Suprapubic skin (tissue), 4 donors: ENCODE measurements at regions not wholly inside any gene's neighbourhood (a gene's known extent, or its start where the extent isn't known, plus 50 kb on each side); places are given as distances from the start of the nearest gene placed in this dataset.

Experiments used
- EP300 ChIP-seq: sonication (generic); formaldehyde crosslinking; IDR thresholded peaks from one replicate; pipeline ENCODE4 v1.6.1; 2017; ENCODE audit warnings: antibody characterized with exemption
- POLR2A ChIP-seq, 2 donors: fragments of 450-650 bp; IDR thresholded peaks; one replicate each; pipeline ENCODE4 v1.6.1; 2017; ENCODE audit warnings: antibody characterized with exemption in 2 of 2, mild to moderate bottlenecking in 2 of 2, moderate library complexity in 2 of 2
- POLR2AphosphoS5 ChIP-seq, 3 donors: sonication (generic); formaldehyde crosslinking; IDR thresholded peaks; one replicate each; pipeline ENCODE4 v1.6.1; 2017; ENCODE audit warnings: antibody characterized with exemption in 3 of 3
- TF ChIP-seq, protein P1 (sequence below), 2 donors: fragments of 200-600 bp in 1 of 2; fragments of 450-650 bp in 1 of 2; sonication (generic) in 1 of 2; IDR thresholded peaks; one replicate each; pipeline ENCODE4 v1.5.1; 2016 to 2019; ENCODE audit warnings: antibody characterized with exemption in 2 of 2, mild to moderate bottlenecking in 1 of 2, moderate library complexity in 1 of 2

DNA sequence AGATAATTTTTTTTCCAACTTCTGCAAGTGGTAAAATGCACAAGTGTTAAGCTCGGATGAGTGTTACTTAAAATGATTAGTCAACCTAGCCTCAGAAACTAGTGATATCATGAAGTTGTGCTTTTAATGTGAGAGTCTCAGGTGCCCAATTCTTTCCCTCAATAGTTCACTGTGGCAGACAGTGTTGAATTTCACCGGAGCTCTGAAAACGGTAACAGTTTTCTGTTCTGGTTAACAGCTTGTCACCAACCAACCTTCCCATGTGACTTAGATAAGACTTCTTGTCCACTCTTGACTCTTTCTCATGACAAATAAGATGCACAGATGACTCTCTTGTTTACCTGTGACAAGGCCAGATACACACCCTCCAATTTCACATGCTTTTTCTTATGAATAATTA is 125.5 kb downstream of the OSTF1 start:
- TF ChIP-seq, protein P1, sequence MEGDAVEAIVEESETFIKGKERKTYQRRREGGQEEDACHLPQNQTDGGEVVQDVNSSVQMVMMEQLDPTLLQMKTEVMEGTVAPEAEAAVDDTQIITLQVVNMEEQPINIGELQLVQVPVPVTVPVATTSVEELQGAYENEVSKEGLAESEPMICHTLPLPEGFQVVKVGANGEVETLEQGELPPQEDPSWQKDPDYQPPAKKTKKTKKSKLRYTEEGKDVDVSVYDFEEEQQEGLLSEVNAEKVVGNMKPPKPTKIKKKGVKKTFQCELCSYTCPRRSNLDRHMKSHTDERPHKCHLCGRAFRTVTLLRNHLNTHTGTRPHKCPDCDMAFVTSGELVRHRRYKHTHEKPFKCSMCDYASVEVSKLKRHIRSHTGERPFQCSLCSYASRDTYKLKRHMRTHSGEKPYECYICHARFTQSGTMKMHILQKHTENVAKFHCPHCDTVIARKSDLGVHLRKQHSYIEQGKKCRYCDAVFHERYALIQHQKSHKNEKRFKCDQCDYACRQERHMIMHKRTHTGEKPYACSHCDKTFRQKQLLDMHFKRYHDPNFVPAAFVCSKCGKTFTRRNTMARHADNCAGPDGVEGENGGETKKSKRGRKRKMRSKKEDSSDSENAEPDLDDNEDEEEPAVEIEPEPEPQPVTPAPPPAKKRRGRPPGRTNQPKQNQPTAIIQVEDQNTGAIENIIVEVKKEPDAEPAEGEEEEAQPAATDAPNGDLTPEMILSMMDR (IDR thresholded peaks at IDR 0.05) = no peak
- TF ChIP-seq POLR2A (IDR thresholded peaks at IDR 0.05) = no peak
- TF ChIP-seq EP300 = no peak
- TF ChIP-seq POLR2AphosphoS5 (IDR thresholded peaks at IDR 0.05) = no peak
